ENCODE measurements at regions not wholly inside any gene's neighbourhood (a gene's known extent, or its start where the extent isn't known, plus 50 kb on each side); places are given as distances from the start of the nearest gene placed in this dataset.

- no peak for TF ChIP-seq POU5F1 (IDR thresholded peaks at IDR 0.05; ENCODE audit: borderline replicate concordance, low read depth, low read length, partially characterized antibody)
- no peak for TF ChIP-seq NFRKB (IDR thresholded peaks at IDR 0.05; ENCODE audit: low read depth)
- no peak for TF ChIP-seq L3MBTL2 (IDR thresholded peaks at IDR 0.05)
- no peak for TF ChIP-seq RERE (CRISPR knock-in tag; IDR thresholded peaks at IDR 0.05; ENCODE audit: borderline replicate concordance)
Observed at GRCh38 chr14:31920989-31921650, 156.0 kb upstream of the ARHGAP5 start (continued).

GRCh38 chr14:31921721-31922120 lies 155.4 kb upstream of the ARHGAP5 start:
- Histone ChIP-seq H3K4me2 (ENCODE audit: insufficient read depth, low read length) (no peak overlapping the region), H3K4me1 (replicated peaks in 1 of 2; ENCODE audit: control insufficient read depth in 2 of 2, insufficient read depth in 2 of 2, low read length in 2 of 2) (no peaks in the 10 kb centered on the region), H3K9me3 (replicated peaks; ENCODE audit: control insufficient read depth, insufficient read depth, low read depth, low read length) (no peaks in the 10 kb centered on the region), H3K27ac (ENCODE audit: extremely low read depth, low read depth, low read length) (no peak overlapping the region), H3K36me3 (ENCODE audit: control insufficient read depth, insufficient read depth, low read length) (no peaks in the 10 kb centered on the region), H3K9ac (ENCODE audit: insufficient read depth in 1 of 2, low read depth in 2 of 2, low read length in 2 of 2) (no peak overlapping the region), H4K20me1 (replicated peaks; ENCODE audit: control insufficient read depth, insufficient read depth, low read length) (no peaks in the 10 kb centered on the region), H2AFZ (ENCODE audit: low read depth, low read length) (no peak overlapping the region), H3K4me3 (no peak overlapping the region), H3K27me3 (ENCODE audit: control insufficient read depth in 2 of 2, insufficient read depth in 2 of 2, low read length in 2 of 2) (no peaks in the 10 kb centered on the region), H3K9me1 (ENCODE audit: control insufficient read depth, insufficient read depth, low read length) (no peaks in the 10 kb centered on the region), H3K79me2 (ENCODE audit: control insufficient read depth, insufficient read depth, low read length) (no peaks in the 10 kb centered on the region)
- BruUV-seq (replicated peaks), result no TSS peak
- ChIA-PET POLR2A (interaction anchor here (0.8 kb wide), 1 partner anchor 20 kb away, joined by 3 read pairs; no protein-coding TSS in a partner anchor), CTCF (ENCODE audit: low intra/inter-chr PET ratio) (no interaction called here)
- in situ Hi-C loops (cut with MboI), result no loop called here
- FAIRE-seq, result no peak
- intact Hi-C loops (cut with micrococcal nuclease), result no loop called here
- 21% methylated on average over 4 of the region's 5 CpGs for WGBS (ENCODE audit: insufficient coverage, low coverage, missing lambda C conversion rate)
- ATAC-seq, result no peak
- no peak for DNase-seq (ENCODE audit: extremely low read depth in 1 of 4, low spot score in 3 of 4)
- TF ChIP-seq U2AF2 (optimal IDR thresholded peaks at IDR 0.05; ENCODE audit: low read depth, low read length) (no peak), POLR2G (IDR thresholded peaks at IDR 0.05; ENCODE audit: low read depth, low read length) (no peak), HMG20B (CRISPR knock-in tag; IDR thresholded peaks at IDR 0.05) (no peak), ZBTB34 (CRISPR knock-in tag; IDR thresholded peaks at IDR 0.05) (no peak), ZNF780A (CRISPR knock-in tag; IDR thresholded peaks at IDR 0.05) (no peak), ZNF696 (CRISPR knock-in tag; conservative IDR thresholded peaks at IDR 0.05) (no peak)
- TF ChIP-seq, protein P1, sequence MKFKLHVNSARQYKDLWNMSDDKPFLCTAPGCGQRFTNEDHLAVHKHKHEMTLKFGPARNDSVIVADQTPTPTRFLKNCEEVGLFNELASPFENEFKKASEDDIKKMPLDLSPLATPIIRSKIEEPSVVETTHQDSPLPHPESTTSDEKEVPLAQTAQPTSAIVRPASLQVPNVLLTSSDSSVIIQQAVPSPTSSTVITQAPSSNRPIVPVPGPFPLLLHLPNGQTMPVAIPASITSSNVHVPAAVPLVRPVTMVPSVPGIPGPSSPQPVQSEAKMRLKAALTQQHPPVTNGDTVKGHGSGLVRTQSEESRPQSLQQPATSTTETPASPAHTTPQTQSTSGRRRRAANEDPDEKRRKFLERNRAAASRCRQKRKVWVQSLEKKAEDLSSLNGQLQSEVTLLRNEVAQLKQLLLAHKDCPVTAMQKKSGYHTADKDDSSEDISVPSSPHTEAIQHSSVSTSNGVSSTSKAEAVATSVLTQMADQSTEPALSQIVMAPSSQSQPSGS (CRISPR knock-in tag; IDR thresholded peaks at IDR 0.05), result no peak
